ENCODE measurements at regions not wholly inside any gene's neighbourhood (a gene's known extent, or its start where the extent isn't known, plus 50 kb on each side); places are given as distances from the start of the nearest gene placed in this dataset.

DNA sequence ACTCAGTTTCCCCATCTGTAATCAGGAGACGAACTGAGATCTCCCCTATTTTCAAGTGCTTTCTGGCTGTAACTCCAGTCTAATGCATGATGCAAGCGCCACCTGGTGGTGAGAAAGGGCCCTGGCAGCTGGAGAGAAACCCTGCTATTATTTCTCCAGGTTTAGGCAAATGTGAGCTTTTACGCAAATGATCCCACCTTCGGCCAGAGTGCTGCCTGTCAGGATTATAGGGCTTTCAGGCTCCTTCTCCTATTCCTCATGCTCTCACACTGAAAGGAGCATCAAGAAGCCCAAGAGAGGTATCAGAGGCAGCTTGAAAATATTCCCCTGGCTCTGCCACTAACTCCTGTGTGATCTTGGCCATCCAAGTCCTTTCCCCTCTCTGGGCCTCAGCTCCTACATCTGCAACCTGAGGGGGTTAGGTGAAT is 93.9 kb upstream of the RASGRF1 start:
- TF ChIP-seq, protein P1, sequence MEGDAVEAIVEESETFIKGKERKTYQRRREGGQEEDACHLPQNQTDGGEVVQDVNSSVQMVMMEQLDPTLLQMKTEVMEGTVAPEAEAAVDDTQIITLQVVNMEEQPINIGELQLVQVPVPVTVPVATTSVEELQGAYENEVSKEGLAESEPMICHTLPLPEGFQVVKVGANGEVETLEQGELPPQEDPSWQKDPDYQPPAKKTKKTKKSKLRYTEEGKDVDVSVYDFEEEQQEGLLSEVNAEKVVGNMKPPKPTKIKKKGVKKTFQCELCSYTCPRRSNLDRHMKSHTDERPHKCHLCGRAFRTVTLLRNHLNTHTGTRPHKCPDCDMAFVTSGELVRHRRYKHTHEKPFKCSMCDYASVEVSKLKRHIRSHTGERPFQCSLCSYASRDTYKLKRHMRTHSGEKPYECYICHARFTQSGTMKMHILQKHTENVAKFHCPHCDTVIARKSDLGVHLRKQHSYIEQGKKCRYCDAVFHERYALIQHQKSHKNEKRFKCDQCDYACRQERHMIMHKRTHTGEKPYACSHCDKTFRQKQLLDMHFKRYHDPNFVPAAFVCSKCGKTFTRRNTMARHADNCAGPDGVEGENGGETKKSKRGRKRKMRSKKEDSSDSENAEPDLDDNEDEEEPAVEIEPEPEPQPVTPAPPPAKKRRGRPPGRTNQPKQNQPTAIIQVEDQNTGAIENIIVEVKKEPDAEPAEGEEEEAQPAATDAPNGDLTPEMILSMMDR (IDR thresholded peaks at IDR 0.05): peak; percentile 88 to 97 (median 94)
- TF ChIP-seq POLR2A (IDR thresholded peaks at IDR 0.05): no peak
- no peak for TF ChIP-seq EP300 (IDR thresholded peaks at IDR 0.05)
